ENCODE measurements at regions not wholly inside any gene's neighbourhood (a gene's known extent, or its start where the extent isn't known, plus 50 kb on each side); places are given as distances from the start of the nearest gene placed in this dataset.

DNA sequence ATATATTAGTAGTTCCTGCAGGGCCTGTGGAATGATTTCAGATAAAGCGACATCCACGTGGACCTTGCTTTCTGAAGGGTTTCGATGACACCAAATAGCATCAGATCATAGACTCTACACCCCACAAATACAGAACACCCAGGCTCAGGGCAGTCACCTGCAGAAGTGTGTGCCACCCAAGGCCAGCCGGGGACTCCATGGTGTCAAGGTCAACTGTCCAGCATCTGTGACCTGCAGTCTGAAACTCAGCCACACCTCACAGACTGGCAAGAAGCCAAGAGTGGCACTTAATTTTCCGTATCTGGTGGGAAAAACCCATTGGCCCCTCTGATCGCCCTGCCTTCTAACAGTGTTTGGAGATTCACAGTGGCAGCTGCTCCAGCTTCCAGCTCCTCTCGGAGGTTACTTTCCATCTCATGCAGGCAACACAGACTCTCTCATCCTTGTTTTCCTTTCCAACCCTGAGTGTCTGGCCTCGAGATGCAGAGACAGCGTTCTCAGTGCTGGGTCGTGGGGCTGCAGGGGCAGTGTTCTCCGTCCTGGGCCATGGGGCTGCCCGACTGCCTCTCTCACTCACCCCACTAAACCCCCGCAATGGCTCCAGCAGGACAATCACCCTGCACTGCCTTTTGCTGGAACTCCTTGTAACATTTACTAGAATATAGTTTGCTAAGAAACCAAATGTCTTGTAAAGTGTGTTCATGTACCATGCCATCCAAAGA lies 221.9 kb downstream of the IRX2 start:
- DNase-seq: no peak

- no peak for DNase-seq
Observed at GRCh38 chr5:2525351-2525750, 226.1 kb downstream of the IRX2 start.

- DNase-seq: no peak
Observed at GRCh38 chr5:2524620-2525019, 226.9 kb downstream of the IRX2 start.

DNA sequence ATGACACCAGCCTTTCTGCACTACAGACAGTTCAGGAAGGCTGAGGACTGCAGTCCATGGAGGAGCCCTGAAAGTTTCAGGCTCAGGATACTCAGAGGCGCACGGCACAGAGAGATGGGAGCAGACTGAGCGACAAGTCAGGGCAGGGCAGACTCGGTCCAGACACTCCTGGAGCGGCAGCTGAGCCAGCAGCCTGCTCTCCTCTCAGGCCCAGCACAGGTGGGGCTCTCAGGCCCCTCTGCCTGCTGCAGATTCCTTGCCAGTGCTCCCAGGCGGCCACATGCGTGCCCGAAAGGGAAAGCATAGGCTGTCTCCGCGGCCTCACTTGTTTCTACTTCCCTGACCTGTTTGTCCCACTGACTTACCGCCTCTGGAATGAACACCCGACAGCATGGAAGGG lies 228.3 kb downstream of the IRX2 start:
- no peak for DNase-seq

- DNase-seq: no peak
Observed at GRCh38 chr5:2522372-2522771, 229.1 kb downstream of the IRX2 start.

DNA sequence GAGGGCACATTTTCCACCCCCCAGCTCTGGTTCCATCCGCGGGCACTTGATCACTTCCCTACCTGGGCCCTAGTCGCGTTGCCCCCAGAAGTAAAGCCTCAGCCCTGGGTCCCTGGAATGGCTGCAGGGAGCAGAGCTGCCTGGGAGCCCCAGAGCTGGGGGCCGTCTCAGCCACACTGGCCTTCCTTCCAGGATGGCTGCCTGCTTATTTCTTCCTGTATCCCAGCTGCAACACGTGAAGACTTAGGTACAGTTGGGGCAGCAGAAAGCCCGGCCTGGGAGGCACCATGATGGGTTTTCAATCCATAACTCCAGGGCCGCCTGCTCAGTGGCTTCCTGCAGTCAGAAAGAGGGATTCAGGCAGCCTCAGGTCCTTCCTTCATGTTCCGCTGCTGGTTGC lies 232.3 kb downstream of the IRX2 start:
- DNase-seq: no peak

DNA sequence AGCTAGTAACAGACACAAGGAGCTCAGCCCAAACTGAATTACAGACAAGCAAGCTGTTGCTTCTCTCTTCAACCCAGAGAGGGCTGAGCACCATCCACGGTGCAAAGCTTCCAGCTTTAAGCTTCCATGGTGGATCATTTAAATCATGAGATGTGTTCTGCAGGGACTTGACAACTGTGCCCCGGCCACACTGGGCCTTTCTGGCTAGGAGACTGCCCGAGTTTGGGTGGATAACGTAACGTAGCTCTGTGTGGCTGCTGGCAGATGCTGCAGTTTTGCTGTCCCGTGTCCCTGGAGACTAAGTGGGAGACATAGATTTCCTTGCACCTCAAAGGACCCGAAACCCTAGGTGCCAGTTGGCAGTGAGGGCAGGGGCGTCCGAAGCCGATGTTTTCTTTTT lies 234.0 kb downstream of the IRX2 start:
- no peak for DNase-seq

- DNase-seq: no peak
Observed at GRCh38 chr5:2515180-2515764, 236.2 kb downstream of the IRX2 start.

- no peak for DNase-seq
Observed at GRCh38 chr5:2514484-2514883, 237.0 kb downstream of the IRX2 start.

DNA sequence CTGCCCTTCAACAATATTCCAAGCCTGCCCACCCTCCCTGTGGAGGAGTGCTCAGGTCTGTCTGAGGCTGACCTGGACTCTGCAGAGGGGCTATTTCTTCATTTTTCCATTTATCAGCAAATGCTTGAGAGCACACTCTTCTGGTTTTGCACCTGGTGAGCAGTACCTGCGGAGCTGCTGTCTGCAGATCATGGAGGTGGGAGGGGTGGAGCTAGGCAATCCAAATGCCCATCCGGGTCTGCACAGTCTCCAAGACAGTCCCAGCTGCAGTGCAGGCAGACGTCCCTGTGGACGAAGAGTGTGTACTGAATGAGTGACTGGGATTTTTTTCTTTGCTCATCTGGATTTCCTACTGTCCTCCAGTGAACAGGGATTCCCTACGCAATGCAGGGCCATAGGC lies 239.8 kb downstream of the IRX2 start:
- no peak for DNase-seq

GRCh38 chr5:2511126-2511525 lies 240.4 kb downstream of the IRX2 start:
- no peak for DNase-seq

DNA sequence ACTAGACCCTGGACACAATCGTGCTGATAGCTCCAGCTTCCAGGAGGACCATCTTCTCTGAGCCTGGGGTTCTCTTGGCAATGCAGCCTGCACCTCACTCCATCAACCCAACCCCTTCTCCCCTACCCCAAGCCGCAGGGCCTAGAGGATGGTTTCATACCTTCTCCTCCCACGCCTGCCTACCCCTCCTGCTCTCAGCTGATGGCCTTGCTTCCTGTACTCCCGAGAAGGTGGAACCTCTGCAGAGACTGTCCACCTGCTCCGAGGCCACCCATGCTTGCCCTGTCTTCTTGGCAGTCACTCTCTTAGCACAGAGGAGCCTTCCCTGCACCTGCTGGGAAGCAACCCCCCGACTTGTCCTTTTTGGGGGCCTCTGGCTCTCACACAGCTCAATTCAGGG lies 241.9 kb downstream of the IRX2 start:
- no peak for DNase-seq

GRCh38 chr5:2508514-2508913 lies 243.0 kb downstream of the IRX2 start:
- no peak for DNase-seq

DNA sequence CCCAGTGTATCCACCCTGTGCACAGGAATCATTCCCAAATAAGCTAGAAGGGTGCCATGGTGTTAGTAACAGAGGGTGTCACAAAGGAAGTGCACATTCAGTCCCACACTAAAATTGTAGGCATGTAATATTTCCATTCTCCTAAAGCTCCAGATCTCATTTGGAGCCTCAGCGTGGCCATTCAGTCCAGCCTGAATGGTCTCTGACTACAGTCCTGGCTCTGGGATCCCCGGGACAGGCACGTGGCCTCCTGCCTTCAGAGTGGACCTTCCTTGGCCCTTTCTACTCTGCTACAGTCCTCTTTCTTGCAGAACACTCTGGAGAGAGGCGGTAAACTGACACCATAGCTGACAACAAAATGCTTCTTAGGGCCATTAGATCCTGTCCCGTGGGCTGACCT lies 243.9 kb downstream of the IRX2 start:
- no peak for DNase-seq

DNA sequence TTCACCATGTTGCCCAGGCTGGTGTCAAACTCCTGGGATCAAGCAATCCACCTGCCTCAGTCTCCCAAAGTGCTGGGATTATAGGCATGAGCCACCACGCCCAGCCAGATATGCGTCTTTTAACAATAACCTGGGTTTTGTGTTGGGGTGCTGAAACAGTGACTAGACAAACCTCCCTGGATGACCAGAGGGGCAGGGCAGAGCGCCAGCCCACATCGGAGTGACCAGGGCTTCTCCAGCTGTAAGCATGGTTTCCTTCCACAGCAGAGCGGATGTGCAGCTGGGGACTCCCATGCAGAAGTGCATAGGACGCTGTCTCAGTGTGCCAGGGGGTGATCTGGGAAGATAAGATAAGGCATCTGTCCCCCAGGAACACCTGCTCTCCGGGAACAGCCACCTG lies 244.9 kb downstream of the IRX2 start:
- DNase-seq: no peak

DNA sequence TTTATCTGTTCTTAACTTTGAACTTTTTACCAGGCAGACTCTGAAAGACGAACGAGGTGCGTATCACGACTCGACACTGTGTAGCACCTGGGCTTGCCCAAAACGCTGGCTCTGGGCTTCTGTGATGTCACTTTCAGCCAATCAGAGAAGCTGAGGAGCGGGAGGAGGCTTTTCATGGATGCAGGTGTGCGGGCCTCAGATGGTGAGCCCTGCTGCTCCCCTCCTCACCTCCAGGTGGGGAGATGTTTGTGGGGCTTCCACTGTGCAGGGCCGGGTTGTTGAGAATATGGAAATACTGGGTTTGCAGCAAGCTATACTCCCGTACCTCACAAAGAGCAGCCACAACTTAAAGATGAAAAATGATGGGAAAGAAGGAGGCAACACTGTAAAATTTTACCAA lies 246.3 kb downstream of the IRX2 start:
- no peak for DNase-seq

GRCh38 chr5:2502970-2503594 lies 248.4 kb downstream of the IRX2 start:
- DNase-seq: no peak

DNA sequence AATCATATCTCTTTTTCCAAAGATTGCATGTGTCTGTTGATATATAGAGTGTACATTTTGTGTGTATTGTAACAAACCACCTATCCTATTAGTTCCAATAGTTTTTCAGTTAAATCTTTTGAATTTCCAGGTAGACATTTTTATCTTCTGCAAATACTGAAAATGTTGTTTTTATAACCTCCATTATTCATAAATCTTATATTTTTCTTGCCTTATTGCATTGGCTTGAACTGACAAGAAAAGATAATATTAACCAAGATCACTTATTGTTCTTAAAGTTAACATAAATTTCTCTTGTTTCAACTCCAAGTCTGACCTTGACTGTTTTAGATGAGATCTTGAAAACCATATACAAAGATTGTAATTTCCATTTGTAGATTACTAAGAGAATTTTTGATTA lies 251.6 kb downstream of the IRX2 start:
- DNase-seq: no peak

GRCh38 chr5:2496891-2497290 lies 254.6 kb downstream of the IRX2 start:
- no peak for DNase-seq

- DNase-seq: no peak
Observed at GRCh38 chr5:2496126-2496525, 255.4 kb downstream of the IRX2 start.

GRCh38 chr5:2493356-2493755 lies 258.1 kb downstream of the IRX2 start:
- DNase-seq: no peak

DNA sequence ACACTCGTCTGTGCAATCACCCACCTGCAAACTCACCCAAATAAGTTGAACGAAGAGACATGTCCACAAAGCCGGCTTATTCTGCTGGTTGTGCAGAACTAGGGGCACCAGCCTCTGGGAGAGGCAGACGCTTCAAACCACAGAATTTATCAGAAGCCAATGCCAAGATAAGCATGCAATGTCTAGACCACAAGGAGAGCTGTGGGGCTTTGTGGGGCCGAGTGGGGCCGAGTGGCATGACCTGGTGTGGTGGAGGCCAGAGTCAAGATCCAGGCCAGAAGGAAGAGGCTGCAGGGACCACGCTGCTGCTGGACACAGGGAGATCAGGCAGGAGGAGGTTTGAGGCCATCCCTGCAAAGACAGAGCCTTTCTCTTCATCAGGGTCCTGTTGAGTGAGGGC lies 259.0 kb downstream of the IRX2 start:
- no peak for DNase-seq

- DNase-seq: no peak
Observed at GRCh38 chr5:2491846-2492245, 259.6 kb downstream of the IRX2 start.

DNA sequence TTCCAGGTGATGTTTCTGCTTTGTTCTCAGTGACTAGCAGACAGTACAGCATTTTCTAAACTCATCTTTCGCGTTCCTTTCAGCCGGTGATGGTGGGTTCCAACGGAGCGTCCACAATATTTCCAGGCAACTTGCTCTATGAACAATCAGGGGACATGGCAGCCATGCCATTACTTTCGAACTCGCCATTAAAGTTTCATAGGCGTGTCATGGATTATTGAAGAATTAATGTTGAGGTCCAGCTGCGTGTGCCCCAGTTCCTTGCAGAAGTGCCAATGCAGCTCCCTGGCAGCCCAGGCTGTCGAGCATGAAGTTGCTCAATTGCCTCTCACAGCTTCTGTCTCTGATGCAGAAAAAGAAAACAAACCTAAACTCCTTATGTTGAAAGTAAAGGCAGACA lies 262.2 kb downstream of the IRX2 start:
- no peak for DNase-seq

DNA sequence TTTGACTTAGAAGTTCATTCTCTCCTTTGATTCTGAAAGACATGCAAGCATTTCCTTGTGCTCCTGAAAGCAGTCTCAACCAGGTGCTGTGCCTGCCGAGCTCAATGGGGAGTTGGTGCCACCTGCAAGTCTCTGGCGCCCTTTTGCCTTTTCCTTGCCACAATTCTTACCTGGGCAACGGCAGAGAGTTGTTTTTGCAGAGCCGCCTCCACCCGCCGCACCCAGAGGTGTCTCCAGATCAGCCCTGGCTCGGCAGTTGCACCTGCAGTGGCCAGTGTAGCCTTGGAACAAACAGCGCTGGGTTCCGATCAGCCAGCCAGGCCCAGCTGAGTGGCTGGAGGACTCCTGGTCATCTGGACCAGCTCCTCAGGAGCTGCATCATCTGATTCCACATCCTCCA lies 262.9 kb downstream of the IRX2 start:
- DNase-seq: no peak

Measured in activated CD8-positive, alpha-beta memory T cell treated with anti-CD3 and anti-CD28 coated beads for 24 hours (primary cell).